ENCODE measurements at regions not wholly inside any gene's neighbourhood (a gene's known extent, or its start where the extent isn't known, plus 50 kb on each side); places are given as distances from the start of the nearest gene placed in this dataset.

DNA sequence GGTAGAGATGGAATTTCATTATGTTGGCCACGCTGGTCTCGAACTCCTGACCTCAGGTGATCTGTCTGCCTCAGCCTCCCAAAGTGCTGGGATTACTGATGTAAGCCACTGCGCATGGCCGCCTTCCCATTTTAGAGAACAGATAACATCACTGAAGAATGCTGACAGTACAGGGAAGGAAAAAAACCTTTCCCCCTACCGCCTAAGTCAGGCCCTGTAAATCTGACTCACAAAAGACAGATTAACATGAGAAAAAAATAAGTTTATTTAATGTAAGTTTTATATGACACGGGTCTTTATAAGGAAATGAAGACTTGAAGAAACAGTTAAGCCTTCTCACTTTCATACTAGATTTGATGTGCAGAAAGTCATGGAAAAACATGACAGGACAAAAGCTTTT lies 227.2 kb upstream of the ZNF608 start:
- TF ChIP-seq EGR1 (IDR thresholded peaks at IDR 0.05; ENCODE audit: borderline replicate concordance in 1 of 2, low read depth in 2 of 2, low read length in 2 of 2) (no peak), ZZZ3 (IDR thresholded peaks at IDR 0.05; ENCODE audit: control insufficient read depth, insufficient read length, low read depth) (no peak), JUND (IDR thresholded peaks at IDR 0.05; ENCODE audit: low read depth, low read length) (no peak), POLR2A (IDR thresholded peaks at IDR 0.05; ENCODE audit: low read depth, low read length) (no peak)

Measured in GM12878 (cell line).